Endothelial cell of umbilical vein (primary cell): ENCODE measurements at regions not wholly inside any gene's neighbourhood (a gene's known extent, or its start where the extent isn't known, plus 50 kb on each side); places are given as distances from the start of the nearest gene placed in this dataset.

ENCODE experiments used
- BruUV-seq: library from RNA; stranded (reverse); fragments of 400-500 nt; replicated peaks from 2 replicates; lab custom pipeline; 2021; lab: Mats Ljungman, UMichigan
- CTCF ChIA-PET: fragments of 300-600, 350-600 bp; sonication (Branson Sonifier 250); formaldehyde crosslinking; loops from one replicate; lab custom pipeline; 2021; ENCODE audit warnings: antibody characterized with exemption, inconsistent platforms; lab: Charles Lee
- POLR2A ChIA-PET: fragments of 300-600, 350-600 bp; sonication (Branson Sonifier 250); formaldehyde crosslinking; loops from one replicate; lab custom pipeline; 2021; ENCODE audit warnings: antibody characterized with exemption, inconsistent platforms; lab: Charles Lee
- DNase-seq: peaks from one replicate; pipeline ENCODE4 v3.0.0-alpha.2; 2011; ENCODE audit warnings: low read depth, low spot score
- FAIRE-seq: peaks from 2 replicates; lab custom pipeline; 2011; peaks lifted over from hg19 to GRCh38; lab: Jason Lieb, UNC
- H2AFZ ChIP-seq: 2 replicates; pipeline ENCODE4 v1.6.0; 2012; ENCODE audit warnings: low read depth, low read length, control low read depth, inconsistent platforms
- H3K27ac ChIP-seq: 2 replicates; pipeline ENCODE4 v1.5.1; 2011; ENCODE audit warnings: low read depth, mild to moderate bottlenecking, control low read depth, low read length, moderate library complexity; ENCODE audit not compliant: insufficient read depth
- H3K27me3 ChIP-seq, 2 experiments: 2 replicates each; pipeline versions ENCODE4 v1.6.0 to v1.6.1; 2011; ENCODE audit warnings: low read length in 2 of 2, mixed read lengths in 1 of 2; ENCODE audit not compliant: control insufficient read depth in 2 of 2, insufficient read depth in 2 of 2
- H3K36me3 ChIP-seq, 2 experiments: 2 replicates in 1 of 2; 3 replicates in 1 of 2; pipeline ENCODE4 v1.5.1; 2011; ENCODE audit warnings: low read length in 2 of 2, mild to moderate bottlenecking in 1 of 2, moderate library complexity in 1 of 2; ENCODE audit not compliant: control insufficient read depth in 2 of 2, insufficient read depth in 2 of 2; ENCODE audit errors: extremely low read depth in 1 of 2
- H3K4me1 ChIP-seq: 3 replicates; pipeline ENCODE4 v1.5.1; 2011; ENCODE audit warnings: mild to moderate bottlenecking, low read length; ENCODE audit not compliant: control insufficient read depth, insufficient read depth; ENCODE audit errors: extremely low read depth
- H3K4me2 ChIP-seq: 2 replicates; pipeline ENCODE4 v1.6.1; 2011; ENCODE audit warnings: low read length, control low read depth, mixed read lengths; ENCODE audit not compliant: insufficient read depth
- H3K4me3 ChIP-seq, 3 experiments: fragments of 200-600 bp in 1 of 3; sonication (generic), shearing (Covaris generic) in 1 of 3; replicated peaks in 1 of 3; 2 replicates each; pipeline ENCODE4 v1.5.1; 2011 to 2016; ENCODE audit warnings: control low read depth in 3 of 3, low read length in 3 of 3, mild to moderate bottlenecking in 2 of 3, inconsistent platforms in 1 of 3, low read depth in 1 of 3, moderate library complexity in 1 of 3; ENCODE audit not compliant: insufficient read depth in 1 of 3
- H3K79me2 ChIP-seq: 2 replicates; pipeline ENCODE4 v1.6.0; 2012; ENCODE audit warnings: low read length, inconsistent platforms; ENCODE audit not compliant: control insufficient read depth, insufficient read depth
- H3K9ac ChIP-seq: replicated peaks from 2 replicates; pipeline ENCODE3; 2011; ENCODE audit warnings: low read length, control low read depth; ENCODE audit not compliant: insufficient read depth; ENCODE audit errors: extremely low read depth
- H3K9me1 ChIP-seq: replicated peaks from 3 replicates; pipeline ENCODE4 v1.6.0; 2011; ENCODE audit warnings: mild to moderate bottlenecking, low read length; ENCODE audit not compliant: control insufficient read depth, insufficient read depth; ENCODE audit errors: extremely low read depth
- H3K9me3 ChIP-seq: replicated peaks from 2 replicates; pipeline ENCODE4 v1.5.1; 2012; ENCODE audit warnings: low read length, inconsistent platforms; ENCODE audit not compliant: control insufficient read depth, insufficient read depth
- H4K20me1 ChIP-seq: replicated peaks from 2 replicates; pipeline ENCODE3; 2011; ENCODE audit warnings: mild to moderate bottlenecking, low read length; ENCODE audit not compliant: control insufficient read depth, insufficient read depth; ENCODE audit errors: extremely low read depth
- EZH2 ChIP-seq: IDR thresholded peaks from 2 replicates; pipeline ENCODE4 v1.6.1; 2012; ENCODE audit warnings: borderline replicate concordance, low read depth, mild to moderate bottlenecking, moderate library complexity, low read length, inconsistent platforms; ENCODE audit not compliant: severe bottlenecking
- FOS ChIP-seq: IDR thresholded peaks from 2 replicates; pipeline ENCODE4 v1.6.1; 2011; ENCODE audit warnings: mild to moderate bottlenecking, low read length, moderate library complexity, borderline replicate concordance; ENCODE audit not compliant: insufficient read depth
- JUN ChIP-seq: IDR thresholded peaks from 2 replicates; pipeline ENCODE4 v1.6.1; 2011; ENCODE audit warnings: borderline replicate concordance, low read depth; ENCODE audit not compliant: insufficient read length, insufficient read depth
- MYC ChIP-seq: IDR thresholded peaks from one replicate; pipeline ENCODE4 v1.6.1; 2011; ENCODE audit warnings: mild to moderate bottlenecking, low read depth, low read length
- POLR2A ChIP-seq: IDR thresholded peaks from 2 replicates; pipeline ENCODE4 v1.6.1; 2012; ENCODE audit warnings: low read depth, mild to moderate bottlenecking, control low read depth, low read length
- POLR2AphosphoS5 ChIP-seq: IDR thresholded peaks from 2 replicates; pipeline ENCODE4 v1.6.1; 2012; ENCODE audit warnings: low read depth, mild to moderate bottlenecking, control low read depth, low read length, moderate library complexity; ENCODE audit not compliant: insufficient read depth
- dilution Hi-C: fragments of 300-500 bp; cut with MboI; formaldehyde crosslinking; loops from one replicate; pipeline ENCODE4 v1.15.0; 2019; ENCODE audit warnings: low sequenced_read_pairs; ENCODE audit not compliant: extremely low pct_ligation_motif_present
- intact Hi-C: fragments of 100-400 bp; cut with micrococcal nuclease; formaldehyde crosslinking; loops from one replicate; pipeline ENCODE4 v1.10.0; 2022
- TF ChIP-seq, protein P1 (sequence below), 2 donors: IDR thresholded peaks; 1 replicate in 1 of 2; 2 replicates in 1 of 2; pipeline ENCODE4 v1.5.1; 2011; ENCODE audit warnings: low read length in 2 of 2, mild to moderate bottlenecking in 2 of 2, moderate library complexity in 2 of 2, control low read depth in 1 of 2, inconsistent platforms in 1 of 2, low read depth in 1 of 2; ENCODE audit not compliant: insufficient read depth in 1 of 2; ENCODE audit errors: extremely low read depth in 1 of 2
- TF ChIP-seq, protein P2 (sequence below): IDR thresholded peaks from 2 replicates; pipeline ENCODE4 v1.6.1; 2011; ENCODE audit not compliant: insufficient read depth, insufficient read length

DNA sequence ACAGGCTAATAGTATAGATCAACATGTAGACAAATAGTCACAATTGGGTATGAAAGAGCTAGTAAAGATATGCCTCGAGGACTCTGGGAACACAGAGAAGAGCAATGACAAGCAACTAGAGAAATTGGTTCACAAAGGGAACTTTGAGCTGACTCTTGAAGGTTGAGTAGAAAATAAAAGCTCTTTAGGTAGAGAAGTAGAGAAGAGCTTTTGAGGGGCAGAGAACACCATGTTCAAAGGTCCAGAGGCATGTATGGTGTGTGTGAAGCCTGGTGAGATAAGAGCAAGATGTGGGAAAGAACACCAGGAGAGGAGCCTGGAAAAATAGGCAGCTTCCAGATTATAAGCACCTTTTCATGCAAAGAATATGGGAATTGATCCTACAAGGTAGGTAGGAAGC lies 109.7 kb upstream of the MAGI3 start:
- H3K9ac ChIP-seq = no peak overlapping the region
- no peaks in the 10 kb centered on the region for H4K20me1 ChIP-seq
- H3K4me1 ChIP-seq = no peaks in the 10 kb centered on the region
- intact Hi-C loops = no loop called here
- no peak overlapping the region for H2AFZ ChIP-seq
- no TSS peak for BruUV-seq
- ChIA-PET POLR2A (no interaction called here), CTCF (no interaction called here)
- no peaks in the 10 kb centered on the region for H3K9me3 ChIP-seq
- no peaks in the 10 kb centered on the region for H3K79me2 ChIP-seq
- no peak for TF ChIP-seq JUN
- TF ChIP-seq POLR2A = no peak
- TF ChIP-seq, protein P1, sequence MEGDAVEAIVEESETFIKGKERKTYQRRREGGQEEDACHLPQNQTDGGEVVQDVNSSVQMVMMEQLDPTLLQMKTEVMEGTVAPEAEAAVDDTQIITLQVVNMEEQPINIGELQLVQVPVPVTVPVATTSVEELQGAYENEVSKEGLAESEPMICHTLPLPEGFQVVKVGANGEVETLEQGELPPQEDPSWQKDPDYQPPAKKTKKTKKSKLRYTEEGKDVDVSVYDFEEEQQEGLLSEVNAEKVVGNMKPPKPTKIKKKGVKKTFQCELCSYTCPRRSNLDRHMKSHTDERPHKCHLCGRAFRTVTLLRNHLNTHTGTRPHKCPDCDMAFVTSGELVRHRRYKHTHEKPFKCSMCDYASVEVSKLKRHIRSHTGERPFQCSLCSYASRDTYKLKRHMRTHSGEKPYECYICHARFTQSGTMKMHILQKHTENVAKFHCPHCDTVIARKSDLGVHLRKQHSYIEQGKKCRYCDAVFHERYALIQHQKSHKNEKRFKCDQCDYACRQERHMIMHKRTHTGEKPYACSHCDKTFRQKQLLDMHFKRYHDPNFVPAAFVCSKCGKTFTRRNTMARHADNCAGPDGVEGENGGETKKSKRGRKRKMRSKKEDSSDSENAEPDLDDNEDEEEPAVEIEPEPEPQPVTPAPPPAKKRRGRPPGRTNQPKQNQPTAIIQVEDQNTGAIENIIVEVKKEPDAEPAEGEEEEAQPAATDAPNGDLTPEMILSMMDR (IDR thresholded peaks at IDR 0.05; ENCODE audit: extremely low read depth in 1 of 2, insufficient read depth in 1 of 2, low read depth in 1 of 2, low read length in 2 of 2) = no peak
- TF ChIP-seq POLR2AphosphoS5 = no peak
- TF ChIP-seq FOS = no peak
- no peak for TF ChIP-seq MYC
- no peak for TF ChIP-seq EZH2
- peaks cover 9 to 26% of the 10 kb centered on the region in 2 experiments for H3K27me3 ChIP-seq
- no peak overlapping the region for H3K27ac ChIP-seq
- dilution Hi-C loops = no loop called here
- H3K36me3 ChIP-seq = no peaks in the 10 kb centered on the region
- no peak for DNase-seq
- H3K4me3 ChIP-seq = no peak overlapping the region
- no peak for FAIRE-seq
- no peaks in the 10 kb centered on the region for H3K9me1 ChIP-seq
- no peak overlapping the region for H3K4me2 ChIP-seq

DNA sequence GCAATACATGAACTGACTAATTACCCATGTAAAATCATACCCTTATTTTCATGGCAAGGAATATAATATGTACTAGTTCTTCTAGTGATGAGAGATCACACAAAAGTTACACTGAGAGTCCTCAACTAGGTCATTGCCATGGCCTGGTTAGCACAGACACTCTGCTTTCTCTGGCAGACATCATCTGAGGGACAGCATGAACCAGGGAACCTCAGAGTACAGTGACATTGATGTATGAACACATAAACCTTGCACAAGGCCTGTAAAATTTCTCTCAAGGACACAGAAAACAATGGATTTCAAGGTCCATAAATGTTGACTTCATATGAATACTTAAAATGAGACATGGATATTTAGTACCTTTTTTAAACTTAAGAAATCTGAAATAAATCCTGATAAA lies 108.8 kb upstream of the MAGI3 start:
- DNase-seq = no peak
- H3K27ac ChIP-seq = no peak overlapping the region
- H3K4me1 ChIP-seq = no peaks in the 10 kb centered on the region
- H3K4me3 ChIP-seq = no peak overlapping the region
- H2AFZ ChIP-seq = no peak overlapping the region
- FAIRE-seq = no peak
- H3K79me2 ChIP-seq = no peaks in the 10 kb centered on the region
- dilution Hi-C loops (no loop called here), intact Hi-C loops (no loop called here)
- H3K36me3 ChIP-seq = no peaks in the 10 kb centered on the region
- H3K4me2 ChIP-seq = no peak overlapping the region
- no peak overlapping the region for H3K9ac ChIP-seq
- no peak for TF ChIP-seq POLR2A
- TF ChIP-seq, protein P1 (IDR thresholded peaks at IDR 0.05; ENCODE audit: extremely low read depth in 1 of 2, insufficient read depth in 1 of 2, low read depth in 1 of 2, low read length in 2 of 2) = no peak
- no peak for TF ChIP-seq POLR2AphosphoS5
- TF ChIP-seq, protein P2, sequence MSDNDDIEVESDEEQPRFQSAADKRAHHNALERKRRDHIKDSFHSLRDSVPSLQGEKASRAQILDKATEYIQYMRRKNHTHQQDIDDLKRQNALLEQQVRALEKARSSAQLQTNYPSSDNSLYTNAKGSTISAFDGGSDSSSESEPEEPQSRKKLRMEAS = no peak
- no peaks in the 10 kb centered on the region for H3K9me3 ChIP-seq
- no peaks in the 10 kb centered on the region for H4K20me1 ChIP-seq
- ChIA-PET POLR2A (no interaction called here), CTCF (no interaction called here)
- H3K27me3 ChIP-seq = peaks cover 6 to 23% of the 10 kb centered on the region in 2 experiments
- H3K9me1 ChIP-seq = no peaks in the 10 kb centered on the region
- no TSS peak for BruUV-seq
